Thoracic aorta (tissue), 2 donors: ENCODE measurements at regions not wholly inside any gene's neighbourhood (a gene's known extent, or its start where the extent isn't known, plus 50 kb on each side); places are given as distances from the start of the nearest gene placed in this dataset.
"Not testable (repeated sequence)": the region's sequence is repeated elsewhere in the genome, so short reads cannot be mapped to it uniquely, and the experiment has no call there.

Experiments used
- ATAC-seq: fragments of 150-250 bp; one replicate; pipeline ENCODE4 v1.8.0; 2017; ENCODE audit warnings: low read depth; ENCODE audit not compliant: insufficient number of reproducible peaks, low FRiP score
- DNase-seq: peaks from one replicate; pipeline ENCODE4 v3.0.0-alpha.2; 2020; ENCODE audit warnings: low spot score
- H3K27ac ChIP-seq, 2 donors: fragments of 200-600 bp; sonication (generic); 1 replicate in 1 of 2; 2 replicates in 1 of 2; pipeline ENCODE4 v1.5.1; 2016; ENCODE audit warnings: mild to moderate bottlenecking in 2 of 2, moderate library complexity in 2 of 2
- H3K27me3 ChIP-seq: fragments of 200-600 bp; sonication (generic); replicated peaks from 2 replicates; pipeline ENCODE4 v1.6.0; 2016; ENCODE audit warnings: mild to moderate bottlenecking; ENCODE audit not compliant: insufficient read depth
- H3K36me3 ChIP-seq: fragments of 200-600 bp; sonication (generic); one replicate; pipeline ENCODE4 v1.5.1; 2016
- H3K4me1 ChIP-seq, 2 donors: fragments of 200-600 bp; sonication (generic); 1 replicate in 1 of 2; 2 replicates in 1 of 2; pipeline versions ENCODE4 v1.5.1 to v1.6.0; 2016; ENCODE audit warnings: low read depth in 2 of 2, mild to moderate bottlenecking in 1 of 2; ENCODE audit not compliant: control insufficient read depth in 1 of 2
- H3K4me3 ChIP-seq: fragments of 200-600 bp; sonication (generic); 2 replicates; pipeline ENCODE4 v1.5.1; 2016; ENCODE audit warnings: mild to moderate bottlenecking
- H3K9me3 ChIP-seq: fragments of 200-600 bp; sonication (generic); 2 replicates; pipeline ENCODE4 v1.5.1; 2016
- CTCF ChIP-seq: fragments of 200-600 bp; sonication (generic); IDR thresholded peaks from one replicate; pipeline ENCODE4 v1.5.1; 2019; ENCODE audit warnings: antibody characterized with exemption

GRCh38 chr15:79154483-79155135, 64.0 kb upstream of the RASGRF1 start:
- TF ChIP-seq CTCF, result no peak
- DNase-seq (no peak), ATAC-seq (no peak)
- Histone ChIP-seq H3K4me1 (no peaks in the 10 kb centered on the region), H3K27ac (no peak overlapping the region), H3K4me3 (no peak overlapping the region), H3K27me3 (no peaks in the 10 kb centered on the region), H3K36me3 (no peaks in the 10 kb centered on the region), H3K9me3 (no peaks in the 10 kb centered on the region)

DNA sequence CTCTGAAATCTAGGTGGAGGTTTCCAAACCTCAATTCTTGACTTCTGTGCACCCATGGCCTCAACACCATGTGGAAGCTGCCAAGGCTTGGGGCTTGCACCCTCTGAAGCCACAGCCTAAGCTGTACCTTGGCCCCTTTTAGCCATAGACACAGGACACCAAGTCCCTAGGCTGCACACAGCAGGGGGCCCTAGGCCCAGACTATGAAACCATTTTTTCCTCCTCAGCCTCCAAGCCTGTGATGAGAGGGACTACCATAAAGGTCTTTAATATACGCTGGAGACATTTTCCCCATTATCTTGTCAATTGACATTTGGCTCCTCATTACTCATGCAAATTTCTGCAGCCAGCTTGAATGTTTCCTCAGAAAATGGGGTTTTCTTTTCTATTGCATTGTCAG, 53.7 kb upstream of the RASGRF1 start:
- H3K27ac ChIP-seq, H3K9me3 ChIP-seq, H3K4me3 ChIP-seq, ATAC-seq, DNase-seq, H3K4me1 ChIP-seq, H3K27me3 ChIP-seq, H3K36me3 ChIP-seq: not testable (repeated sequence)

DNA sequence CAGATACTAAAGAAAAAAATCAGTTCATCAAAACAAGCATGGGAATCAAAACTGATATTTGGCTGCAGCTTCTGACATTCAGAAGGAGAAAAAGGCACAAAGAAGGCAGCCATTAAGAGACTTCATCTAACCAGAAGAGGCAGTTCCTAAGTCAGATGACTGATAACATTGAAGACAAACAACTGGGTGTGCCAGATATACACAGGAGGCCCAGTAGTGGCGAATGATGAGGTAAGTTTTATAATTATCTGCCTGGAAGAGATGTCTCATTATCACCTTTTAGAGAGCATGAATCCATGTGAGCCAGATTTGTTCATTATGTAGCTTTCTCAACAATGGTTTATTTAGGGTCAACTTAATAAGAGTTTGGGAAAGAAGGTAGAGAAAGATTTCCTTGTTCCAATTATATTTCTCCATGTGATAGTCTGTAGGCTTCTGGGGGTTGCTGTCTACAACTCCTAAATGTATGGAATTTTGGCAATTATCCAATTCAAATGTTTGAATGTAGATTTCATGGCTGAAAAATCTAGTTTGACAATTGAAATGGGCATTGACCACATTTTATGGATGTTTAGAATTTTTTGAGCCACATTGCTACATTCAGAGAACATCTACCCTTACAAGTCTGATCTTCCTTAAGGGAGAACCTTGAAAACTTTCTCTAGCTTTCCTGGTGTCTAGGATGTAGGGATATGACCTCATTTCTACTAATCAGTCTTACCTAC, 50.4 kb upstream of the RASGRF1 start:
- Histone ChIP-seq H3K27me3 (no peaks in the 10 kb centered on the region), H3K36me3 (no peaks in the 10 kb centered on the region), H3K27ac (no peak overlapping the region), H3K9me3 (peaks cover 6% of the 10 kb centered on the region), H3K4me3 (no peak overlapping the region), H3K4me1 (no peaks in the 10 kb centered on the region)
- no peak for DNase-seq
- no peak for TF ChIP-seq CTCF
- no peak for ATAC-seq
